GM12864 (cell line): ENCODE measurements at regions not wholly inside any gene's neighbourhood (a gene's known extent, or its start where the extent isn't known, plus 50 kb on each side); places are given as distances from the start of the nearest gene placed in this dataset.

ENCODE experiments used
- DNase-seq: peaks from one replicate; pipeline ENCODE4 v3.0.0-alpha.2; 2011; ENCODE audit warnings: low read depth
- H3K4me3 ChIP-seq: 2 replicates; pipeline ENCODE4 v1.5.1; 2011; ENCODE audit warnings: mild to moderate bottlenecking, low read depth, low read length, control low read depth
- CTCF ChIP-seq: IDR thresholded peaks from 2 replicates; pipeline ENCODE4 v1.5.1; 2011; ENCODE audit warnings: low read depth, mild to moderate bottlenecking, moderate library complexity, low read length, control low read depth, inconsistent platforms; ENCODE audit errors: missing control alignments

GRCh38 chr14:84041421-84041820 lies 1488.5 kb upstream of the FLRT2 start:
- DNase-seq, result no peak
- TF ChIP-seq CTCF, result no peak
- no peak overlapping the region for H3K4me3 ChIP-seq

DNA sequence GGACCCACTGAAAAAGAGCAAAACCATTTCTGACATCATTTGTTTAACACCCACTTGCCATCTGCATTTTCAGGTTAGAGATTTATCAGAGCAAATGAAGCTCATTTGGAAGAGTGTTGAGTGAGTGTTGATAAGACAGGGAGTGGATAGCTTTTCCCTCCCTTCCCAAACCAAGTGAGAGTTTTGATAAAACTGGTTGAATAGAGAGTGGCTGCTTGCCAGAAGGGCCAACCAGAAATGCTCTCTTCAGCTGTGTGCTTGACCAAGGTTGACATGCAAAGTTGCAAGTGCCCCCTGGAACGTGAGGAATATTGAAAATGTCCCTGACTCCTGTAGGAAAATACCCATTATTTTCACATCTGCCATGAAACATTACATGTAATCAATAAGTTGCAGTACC lies 1487.0 kb upstream of the FLRT2 start:
- no peak overlapping the region for H3K4me3 ChIP-seq
- TF ChIP-seq CTCF, result no peak
- DNase-seq, result no peak

DNA sequence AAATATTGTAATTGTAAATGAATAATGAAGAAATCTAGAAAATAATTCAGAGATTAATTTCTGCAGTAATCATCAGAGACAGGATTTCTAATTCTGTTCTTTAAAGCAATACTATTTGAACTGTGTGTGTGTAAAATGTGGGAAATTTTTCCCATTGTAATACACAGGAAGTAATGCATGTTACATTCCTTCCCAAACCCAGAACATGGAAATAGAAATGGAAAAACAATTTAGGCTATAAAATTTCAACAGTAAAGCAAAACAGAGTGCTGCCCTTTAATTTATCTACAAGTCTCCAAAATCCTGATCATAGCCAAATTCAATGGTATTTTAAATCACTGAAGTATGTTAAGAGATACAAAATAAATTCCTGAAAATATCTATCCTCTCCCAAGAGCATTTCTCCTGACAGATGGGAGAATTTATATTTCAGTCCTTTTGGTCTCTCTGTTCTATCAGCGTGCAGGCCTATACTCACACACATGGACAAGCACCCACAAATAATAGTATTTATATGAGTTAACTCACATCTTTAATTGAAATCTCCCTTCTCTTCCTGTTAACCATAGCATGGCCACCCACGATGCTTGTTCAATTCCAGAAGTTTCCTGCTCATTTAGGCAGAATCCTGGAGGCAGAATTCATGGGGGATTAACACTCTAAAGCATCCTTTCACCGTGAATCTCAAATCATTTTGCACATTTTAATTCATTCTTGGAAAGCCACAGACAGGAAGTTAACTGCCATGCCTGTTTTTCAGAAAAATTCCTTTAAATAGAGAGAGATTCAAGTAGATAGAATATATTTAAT lies 1465.4 kb upstream of the FLRT2 start:
- DNase-seq, result no peak
- TF ChIP-seq CTCF, result no peak
- no peak overlapping the region for H3K4me3 ChIP-seq

- TF ChIP-seq CTCF, result no peak
- no peak for DNase-seq
- no peak overlapping the region for H3K4me3 ChIP-seq
These were observed 1464.1 kb upstream of the FLRT2 start for GRCh38 chr14:84065811-84066210.

GRCh38 chr14:84068288-84068687 lies 1461.7 kb upstream of the FLRT2 start:
- no peak for TF ChIP-seq CTCF
- no peak overlapping the region for H3K4me3 ChIP-seq
- DNase-seq, result no peak

DNA sequence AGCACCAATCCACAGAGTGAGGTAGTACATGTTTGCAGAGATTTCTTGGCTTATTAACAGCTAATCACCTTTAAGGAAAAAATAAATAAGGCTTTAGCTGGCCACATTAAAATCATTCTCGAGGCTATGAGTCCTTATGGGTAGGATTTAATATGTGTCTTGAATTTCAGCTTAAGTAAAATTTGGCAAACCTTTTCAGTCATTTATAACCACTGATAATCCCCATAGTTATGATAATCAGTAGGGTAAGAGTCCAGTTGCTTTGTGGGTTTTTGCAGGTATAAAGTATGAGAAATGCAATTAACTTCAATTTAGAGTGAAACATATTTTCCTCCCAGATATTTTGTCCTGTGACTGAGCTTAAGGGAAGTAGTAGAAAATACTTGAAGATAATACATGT lies 1458.9 kb upstream of the FLRT2 start:
- TF ChIP-seq CTCF, result no peak
- H3K4me3 ChIP-seq, result no peak overlapping the region

DNA sequence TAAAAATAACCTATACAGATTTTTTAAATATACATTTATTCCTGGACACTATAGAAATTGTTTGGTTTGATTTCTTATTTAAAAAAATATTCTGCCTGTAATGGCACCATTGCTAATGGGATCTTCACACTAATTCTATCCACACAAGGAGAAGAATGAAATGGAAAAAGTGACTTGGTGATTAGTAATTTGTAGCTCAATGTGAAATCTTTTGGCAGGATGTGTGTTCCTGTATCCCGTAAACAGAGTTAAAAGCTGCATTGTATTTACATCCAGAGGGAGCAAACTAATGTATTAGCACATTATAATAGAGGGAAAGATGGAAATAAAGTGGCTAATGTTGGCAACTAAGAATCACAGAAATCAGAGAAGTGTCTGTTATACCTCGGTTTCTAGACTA lies 1455.3 kb upstream of the FLRT2 start:
- no peak overlapping the region for H3K4me3 ChIP-seq
- no peak for DNase-seq
- TF ChIP-seq CTCF, result no peak

More for the DNA sequence above, 1458.9 kb upstream of the FLRT2 start:
- no peak for DNase-seq
